Right kidney (tissue), 1 donor: ENCODE measurements at regions not wholly inside any gene's neighbourhood (a gene's known extent, or its start where the extent isn't known, plus 50 kb on each side); places are given as distances from the start of the nearest gene placed in this dataset.
"Not testable (repeated sequence)": the region's sequence is repeated elsewhere in the genome, so short reads cannot be mapped to it uniquely, and the experiment has no call there.

Experiments
- DNase-seq: peaks from one replicate; pipeline ENCODE4 v3.0.0-alpha.2; 2016

DNA sequence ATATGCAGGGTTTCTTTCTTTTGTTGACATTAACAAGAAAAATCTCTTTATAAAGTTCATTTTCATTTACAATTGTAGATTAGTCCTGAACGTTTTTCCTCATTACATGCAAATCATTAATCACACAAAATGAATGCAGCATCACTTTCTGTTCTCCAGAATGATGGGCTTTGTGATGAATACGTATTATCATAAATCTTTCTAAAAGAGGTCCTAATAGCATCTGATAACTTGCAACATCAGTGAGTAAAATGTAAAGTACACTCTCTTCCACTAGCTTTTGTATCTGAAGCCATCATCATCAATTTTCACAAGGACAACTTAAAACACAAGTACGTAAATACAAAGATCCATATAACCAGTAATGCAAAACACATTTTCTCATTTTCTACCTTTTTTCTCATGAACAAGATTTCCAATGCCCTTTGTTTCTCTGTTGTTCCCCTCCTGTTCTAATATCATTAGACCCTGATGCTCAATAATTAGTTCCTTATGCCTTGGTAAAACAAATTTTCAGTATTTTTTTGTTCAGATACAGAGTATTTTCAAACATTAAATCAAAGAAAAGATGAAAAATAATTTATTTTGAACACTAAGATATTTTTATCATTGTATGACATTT lies 437.4 kb upstream of the MIR17HG start:
- DNase-seq, result no peak

DNA sequence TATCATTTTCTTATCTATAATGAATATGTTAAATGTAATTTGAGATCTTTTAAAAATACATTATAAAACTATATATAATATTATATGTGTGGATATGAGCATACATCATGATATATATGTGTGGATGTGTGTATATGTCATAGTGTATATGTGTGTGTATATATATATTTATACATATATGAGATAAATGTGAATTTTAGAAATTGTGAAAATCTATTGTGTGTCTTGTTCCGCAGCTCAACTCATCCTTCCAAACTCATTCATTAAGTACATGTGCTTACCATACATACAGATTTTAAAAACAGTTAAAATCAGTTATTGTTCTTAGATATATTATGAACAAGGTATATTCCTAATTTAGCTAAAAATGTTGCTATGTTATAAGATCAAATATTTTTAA lies 435.2 kb upstream of the MIR17HG start:
- DNase-seq, result no peak

DNA sequence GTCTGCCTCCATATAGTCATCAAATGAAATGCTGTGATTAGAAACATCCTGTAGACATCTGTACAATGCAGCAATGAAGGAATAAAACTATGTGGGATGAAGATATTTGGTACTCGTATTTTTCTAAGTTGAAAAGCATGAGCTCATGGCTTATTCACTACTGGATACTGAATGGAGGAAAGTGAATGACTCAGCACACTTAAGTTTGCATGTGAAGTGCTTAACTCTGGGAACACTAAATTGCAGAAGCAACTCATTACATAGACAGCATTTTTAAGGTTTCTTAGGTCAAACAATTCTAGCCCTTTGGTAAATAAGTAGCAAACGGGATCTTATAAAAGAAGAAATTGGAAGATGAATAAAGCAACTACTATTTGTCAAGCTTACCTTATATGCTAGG lies 429.0 kb upstream of the MIR17HG start:
- no peak for DNase-seq

DNA sequence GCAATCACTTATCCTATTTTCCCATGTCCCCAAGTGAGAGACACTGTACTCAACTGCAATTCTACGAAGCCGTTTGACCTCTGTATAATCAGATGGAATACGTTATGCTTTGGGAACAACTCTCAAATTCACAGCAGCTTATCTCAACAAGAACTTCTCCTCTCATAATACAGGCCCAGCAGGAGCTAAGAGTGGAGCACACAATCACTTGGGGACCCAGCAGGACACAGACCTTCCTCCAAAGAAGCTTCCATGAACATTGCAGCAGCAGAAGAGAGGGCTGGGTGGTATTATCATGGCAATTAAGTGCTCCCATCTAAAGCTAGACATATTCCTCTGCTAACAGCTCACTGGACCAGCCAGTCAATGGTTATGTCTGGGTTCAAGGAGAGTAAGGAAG lies 428.3 kb upstream of the MIR17HG start:
- no peak for DNase-seq

DNA sequence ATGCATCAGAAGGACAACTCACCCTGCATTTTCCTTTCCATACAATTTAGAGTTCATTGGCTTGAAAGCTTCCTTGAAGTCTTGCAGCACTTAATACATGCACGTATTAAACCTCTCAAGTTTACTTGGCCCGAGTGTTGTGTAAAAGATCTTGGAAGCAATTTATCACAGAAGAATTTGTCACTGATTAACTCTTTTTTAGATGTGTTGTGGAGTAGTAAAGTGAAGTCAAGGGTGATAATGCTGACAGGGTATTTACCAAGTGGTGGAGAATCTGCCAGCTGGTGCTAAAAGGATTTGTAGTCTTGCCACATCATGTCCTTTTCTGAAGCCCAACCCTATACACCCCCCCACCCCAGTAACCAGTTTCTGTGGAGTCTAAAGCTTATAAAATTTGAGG lies 421.0 kb upstream of the MIR17HG start:
- DNase-seq, result no peak

DNA sequence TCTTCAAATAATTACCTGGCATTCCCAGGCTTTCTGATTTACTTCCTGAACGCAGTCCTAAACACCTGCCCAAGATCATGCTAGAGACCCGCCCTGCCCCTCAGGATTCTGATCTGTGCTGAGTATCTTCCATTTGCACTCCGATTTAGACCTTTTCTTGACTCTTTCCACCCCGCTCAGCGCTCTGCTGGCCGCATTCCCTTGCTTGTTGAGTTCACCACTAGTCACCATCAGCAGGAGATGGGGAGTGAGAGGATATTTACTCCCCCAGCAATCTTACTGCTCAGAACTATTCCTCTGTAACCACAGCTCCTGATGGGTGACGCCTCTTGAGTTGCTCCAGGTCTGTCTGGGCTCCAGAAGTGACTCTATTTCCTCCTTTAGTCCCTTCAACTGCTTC lies 419.4 kb upstream of the MIR17HG start:
- no peak for DNase-seq

DNA sequence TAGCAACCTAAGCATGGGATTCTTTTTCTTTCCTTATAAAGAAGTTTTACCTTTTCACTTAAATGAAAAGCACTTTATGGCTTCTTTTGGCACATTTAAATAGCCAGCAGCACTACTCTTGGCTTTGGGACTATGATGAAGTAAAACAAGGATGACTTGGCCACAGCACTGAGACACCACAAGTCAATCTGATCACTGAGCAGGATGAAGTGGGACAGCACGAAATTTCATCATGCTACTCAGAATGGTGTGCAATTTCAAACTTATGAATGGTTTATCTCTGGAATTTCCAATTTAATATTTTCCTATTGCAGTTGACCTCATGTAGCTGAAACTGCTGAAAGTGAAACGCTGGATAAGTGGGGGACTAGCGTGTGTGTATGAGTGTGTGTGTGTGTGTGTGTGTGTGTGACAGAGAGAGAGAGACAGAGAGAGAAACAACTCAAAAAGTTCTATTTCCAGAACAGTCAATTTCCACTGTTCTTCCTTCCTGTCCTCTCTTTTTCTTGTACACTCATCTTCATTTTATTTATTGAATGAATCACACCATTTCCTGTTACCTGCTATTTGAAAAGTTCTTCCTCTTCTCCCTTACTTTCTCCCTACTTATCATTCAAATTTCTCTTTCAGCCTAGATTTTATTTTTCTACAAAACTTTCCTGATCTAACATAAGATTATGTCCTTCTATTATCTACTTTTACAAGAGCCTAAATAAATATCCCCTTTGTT lies 414.2 kb upstream of the MIR17HG start:
- DNase-seq, result no peak

DNA sequence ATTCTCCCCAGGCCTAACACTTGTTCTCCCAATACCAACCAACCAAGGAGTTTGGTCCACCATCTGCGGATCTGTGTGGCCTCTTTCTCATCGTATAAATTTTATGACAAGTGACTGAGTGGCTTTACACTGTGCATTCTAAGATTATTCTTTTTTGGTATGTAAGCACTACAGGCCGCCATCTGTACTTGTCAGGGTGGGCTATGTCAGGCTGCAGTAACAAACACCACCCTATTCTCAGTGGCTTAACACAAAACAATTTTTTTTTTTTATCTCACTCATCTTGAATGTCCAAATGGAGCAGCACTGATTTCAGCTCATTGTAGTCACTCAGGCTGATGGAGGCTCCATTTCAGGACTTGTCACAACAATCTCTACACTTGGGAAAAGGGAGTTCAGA lies 412.7 kb upstream of the MIR17HG start:
- DNase-seq, result no peak

DNA sequence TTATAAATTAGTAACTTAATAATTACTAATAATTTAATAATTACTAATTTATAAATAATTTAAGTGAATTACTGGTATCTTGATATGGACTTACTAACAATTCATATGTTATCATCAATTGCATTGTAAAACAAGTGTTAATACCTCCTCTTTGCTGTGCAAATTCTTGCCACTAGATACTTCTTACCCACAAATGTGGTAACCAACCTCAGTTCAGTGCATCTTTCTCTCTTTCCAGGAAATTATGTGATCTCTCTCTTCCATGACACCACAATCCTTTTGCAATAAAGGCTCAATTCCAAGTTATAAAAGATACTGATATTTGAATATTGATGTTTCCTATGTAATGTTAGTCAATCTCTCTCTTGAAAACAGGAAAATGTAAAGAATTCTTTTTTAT lies 408.6 kb upstream of the MIR17HG start:
- DNase-seq, result no peak

DNA sequence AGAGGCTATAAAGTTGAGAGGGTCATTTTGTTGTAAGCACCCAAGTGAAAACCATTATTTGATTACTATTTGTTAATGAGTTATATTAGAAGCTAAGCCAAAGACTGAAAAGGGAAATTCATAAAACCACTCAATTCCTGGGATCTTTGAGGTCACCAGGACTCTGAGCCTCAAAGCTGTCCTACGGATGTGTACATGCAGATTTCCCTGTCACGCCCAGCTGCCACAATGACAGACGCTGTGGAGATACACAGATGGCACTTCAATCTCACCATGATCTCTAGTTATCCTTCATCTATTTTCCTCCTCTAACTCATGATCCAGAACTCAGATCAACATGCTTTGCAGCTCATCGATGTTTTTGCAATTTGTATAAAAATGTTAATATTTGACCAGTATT lies 403.5 kb upstream of the MIR17HG start:
- DNase-seq, result no peak

DNA sequence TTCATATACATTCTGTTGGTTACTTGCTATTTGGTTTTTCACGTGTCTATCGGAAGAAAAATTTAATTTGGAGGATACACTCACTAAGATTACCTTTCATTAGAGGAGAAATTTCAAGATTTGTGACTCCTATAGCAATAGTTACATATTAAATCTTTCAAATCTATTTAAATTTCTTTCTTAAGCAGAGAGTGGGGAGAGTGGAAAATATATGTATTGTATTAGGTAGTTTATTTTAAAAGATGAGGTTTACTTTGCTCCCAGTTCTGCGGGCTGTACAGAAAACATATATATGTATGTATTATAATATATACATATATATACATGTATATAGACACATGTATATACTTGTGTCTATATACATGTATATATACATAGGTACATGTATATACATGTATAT lies 402.3 kb upstream of the MIR17HG start:
- DNase-seq, result not testable (repeated sequence)

DNA sequence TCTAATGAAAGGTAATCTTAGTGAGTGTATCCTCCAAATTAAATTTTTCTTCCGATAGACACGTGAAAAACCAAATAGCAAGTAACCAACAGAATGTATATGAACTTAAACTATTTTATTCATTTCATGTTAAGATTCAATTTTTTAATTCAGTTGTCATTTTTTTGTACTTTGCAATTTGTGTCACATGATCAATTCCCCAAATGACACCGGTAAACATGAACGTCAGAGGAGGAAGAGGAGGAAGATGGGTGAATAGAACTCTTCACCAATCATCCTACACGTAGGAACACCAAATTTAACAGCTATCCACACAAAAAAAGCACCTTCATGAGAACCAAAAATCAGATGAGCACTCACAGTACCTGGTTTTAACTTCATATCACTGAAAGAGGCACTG lies 401.4 kb upstream of the MIR17HG start:
- DNase-seq, result not testable (repeated sequence)

DNA sequence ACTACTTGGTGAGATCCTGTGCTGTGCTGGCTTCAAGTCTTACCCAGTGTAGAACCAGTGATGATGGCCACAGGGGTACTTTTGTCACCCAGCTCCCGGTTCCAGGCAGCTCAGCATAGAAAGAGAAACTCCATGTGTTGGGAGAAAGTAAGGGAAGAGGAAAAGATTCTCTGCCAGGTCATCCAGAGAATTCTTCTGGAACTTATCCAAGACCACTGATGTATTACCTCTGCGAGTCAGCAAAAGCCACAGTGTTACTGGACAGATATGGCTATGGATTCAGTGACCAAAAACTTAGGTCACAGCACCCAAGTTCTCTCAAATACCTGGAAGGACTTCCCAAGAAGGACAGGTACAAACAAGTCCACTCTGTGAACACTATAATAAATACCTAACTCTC lies 399.5 kb upstream of the MIR17HG start:
- DNase-seq, result no peak

DNA sequence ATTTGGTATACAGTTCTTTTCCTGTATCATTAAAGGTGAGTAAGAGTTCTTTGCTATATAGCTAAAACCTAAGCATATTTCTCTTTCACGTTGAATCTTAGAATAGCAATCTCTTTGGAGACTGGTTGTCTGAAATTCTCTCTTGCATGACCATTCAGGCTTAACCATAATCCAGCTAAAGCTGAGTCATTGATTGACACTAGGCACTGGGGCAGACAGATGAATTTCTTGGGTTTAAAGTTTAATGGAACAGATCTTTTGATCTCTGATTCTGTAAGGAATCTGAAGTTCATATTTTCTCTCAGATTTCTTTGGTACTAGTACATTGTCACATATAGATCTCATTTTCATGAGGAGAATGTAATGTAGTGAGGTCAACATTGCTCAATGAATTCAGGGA lies 397.3 kb upstream of the MIR17HG start:
- DNase-seq, result no peak

DNA sequence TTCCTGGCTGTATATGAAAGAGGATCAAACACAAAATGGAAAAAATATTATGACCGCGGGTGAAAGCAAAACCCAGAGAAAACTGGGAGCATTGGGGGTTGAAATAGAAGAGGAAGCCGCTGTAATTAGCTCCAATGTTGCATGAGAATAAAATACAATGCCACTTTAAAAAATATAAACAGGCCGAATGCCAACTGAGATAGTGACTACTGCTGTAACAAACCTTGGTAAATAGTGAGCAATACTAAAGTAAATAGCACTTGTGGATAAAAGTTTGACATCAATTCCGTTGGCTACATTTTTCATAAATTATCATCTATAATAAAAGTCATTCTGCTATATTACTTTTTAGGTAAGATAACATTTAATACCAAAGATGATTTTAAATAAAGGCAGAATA lies 395.8 kb upstream of the MIR17HG start:
- DNase-seq, result no peak

DNA sequence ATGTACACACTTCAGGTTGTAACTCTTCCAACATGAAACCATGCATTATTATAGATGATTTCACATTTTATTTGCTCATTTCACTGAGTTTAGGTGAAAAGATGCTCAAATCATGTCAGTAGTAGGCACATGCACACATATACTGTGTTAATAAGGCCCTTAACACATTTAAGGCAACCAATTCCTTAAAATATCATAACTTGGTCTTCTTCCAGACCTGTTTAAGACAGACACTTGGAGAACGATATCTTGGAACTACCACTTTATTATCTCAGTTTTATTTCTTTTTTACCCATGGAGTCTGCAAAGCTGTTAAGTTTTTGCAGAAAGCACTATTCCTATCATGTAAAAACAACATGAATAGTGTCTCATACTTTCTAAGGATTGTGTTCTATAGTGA lies 395.2 kb upstream of the MIR17HG start:
- DNase-seq, result no peak

DNA sequence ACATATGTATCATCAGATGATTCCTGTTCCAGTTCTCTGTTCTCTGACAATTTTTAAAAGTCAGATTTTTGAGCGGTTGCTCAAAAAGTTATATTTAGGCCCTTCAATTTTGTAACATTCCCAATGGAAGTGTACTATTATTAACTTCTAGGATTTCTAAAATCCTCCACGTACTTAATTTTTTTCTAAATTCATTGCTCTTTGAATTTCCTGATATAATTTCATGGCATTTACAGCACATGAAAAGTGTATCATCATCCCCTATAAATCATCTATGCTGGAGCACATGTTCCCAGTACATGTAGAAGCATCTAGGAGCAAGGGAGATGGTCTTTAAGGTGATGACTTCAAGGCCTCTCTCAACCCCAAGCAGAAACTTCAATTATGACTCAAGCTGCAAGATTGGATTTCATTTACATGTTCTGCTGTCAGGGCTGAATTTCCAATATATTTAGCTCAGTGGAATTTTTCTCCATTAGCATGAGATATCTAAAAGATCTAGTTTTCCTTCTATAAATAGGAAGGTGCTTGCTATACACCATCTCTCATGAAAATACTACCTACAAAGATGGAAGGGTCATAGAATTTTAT lies 392.8 kb upstream of the MIR17HG start:
- no peak for DNase-seq

DNA sequence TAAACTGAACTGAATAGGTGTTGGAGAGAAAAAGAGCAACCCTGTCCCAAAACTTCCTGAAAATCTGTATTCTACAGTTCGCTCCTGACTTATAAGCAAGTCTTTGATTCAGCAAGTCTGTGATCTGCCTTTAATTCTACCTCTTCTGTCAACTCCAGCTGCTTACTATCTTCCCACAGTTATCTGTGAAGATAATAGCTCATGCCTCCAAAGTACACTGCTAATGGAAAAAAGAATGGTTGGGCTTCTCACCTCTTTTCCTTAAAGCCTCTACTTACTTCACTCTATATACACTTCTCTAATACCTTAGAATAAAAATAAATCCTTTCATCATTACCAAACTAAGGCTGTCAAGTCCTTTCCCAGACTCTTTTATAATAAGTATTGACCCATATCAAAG lies 391.5 kb upstream of the MIR17HG start:
- DNase-seq, result no peak

DNA sequence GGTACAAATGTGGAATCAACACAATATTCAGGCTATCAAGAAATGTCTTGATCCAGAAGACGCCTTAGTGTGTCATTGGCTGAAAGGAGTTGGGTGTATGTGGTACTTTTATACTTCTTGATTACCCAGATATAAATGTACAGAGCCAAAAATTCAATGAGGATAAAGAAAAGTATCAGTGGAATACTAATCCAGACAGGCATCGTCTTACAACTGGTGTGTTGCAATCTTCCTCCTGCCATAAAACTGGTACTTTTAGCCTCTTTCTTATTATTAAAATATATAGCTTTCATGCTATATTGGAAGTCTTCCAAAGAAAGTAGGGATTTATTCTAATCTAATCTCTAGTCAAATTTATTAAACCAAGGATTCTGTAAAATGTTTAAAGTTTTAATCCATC lies 388.6 kb upstream of the MIR17HG start:
- DNase-seq, result no peak

DNA sequence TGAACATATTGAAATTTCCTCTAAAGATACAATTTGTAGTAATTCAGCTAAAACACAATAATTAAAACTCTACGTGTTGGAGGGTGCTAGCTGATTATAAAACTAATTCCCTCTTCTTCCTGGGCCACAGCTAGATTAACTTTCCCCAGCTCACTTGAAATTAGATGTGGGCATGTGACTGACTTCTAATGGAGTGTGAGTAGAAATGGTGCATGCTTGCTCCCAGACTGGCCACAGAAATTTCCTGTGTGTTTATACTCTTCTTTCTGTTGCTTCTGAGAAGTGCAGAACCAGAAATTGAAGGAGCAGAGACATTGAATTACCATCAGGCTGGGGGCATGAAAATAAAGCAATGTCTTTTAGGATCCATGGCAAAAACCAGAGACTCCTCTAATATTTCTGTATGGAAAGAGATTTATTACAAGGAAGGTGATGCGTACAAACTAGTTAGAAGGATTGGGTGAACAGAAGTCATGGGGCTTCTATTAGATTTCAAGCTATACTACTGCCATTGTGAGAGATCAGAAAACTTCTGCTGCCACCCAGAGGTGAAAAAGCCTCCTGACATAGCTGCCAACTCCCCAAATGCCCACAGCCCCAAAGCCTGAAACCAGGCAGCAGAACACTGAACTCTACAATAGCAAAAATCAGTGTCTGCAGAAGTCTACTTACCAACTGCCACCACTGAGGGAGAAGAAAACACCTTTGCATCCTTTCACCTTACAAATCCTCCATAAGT lies 379.2 kb upstream of the MIR17HG start:
- DNase-seq, result no peak

DNA sequence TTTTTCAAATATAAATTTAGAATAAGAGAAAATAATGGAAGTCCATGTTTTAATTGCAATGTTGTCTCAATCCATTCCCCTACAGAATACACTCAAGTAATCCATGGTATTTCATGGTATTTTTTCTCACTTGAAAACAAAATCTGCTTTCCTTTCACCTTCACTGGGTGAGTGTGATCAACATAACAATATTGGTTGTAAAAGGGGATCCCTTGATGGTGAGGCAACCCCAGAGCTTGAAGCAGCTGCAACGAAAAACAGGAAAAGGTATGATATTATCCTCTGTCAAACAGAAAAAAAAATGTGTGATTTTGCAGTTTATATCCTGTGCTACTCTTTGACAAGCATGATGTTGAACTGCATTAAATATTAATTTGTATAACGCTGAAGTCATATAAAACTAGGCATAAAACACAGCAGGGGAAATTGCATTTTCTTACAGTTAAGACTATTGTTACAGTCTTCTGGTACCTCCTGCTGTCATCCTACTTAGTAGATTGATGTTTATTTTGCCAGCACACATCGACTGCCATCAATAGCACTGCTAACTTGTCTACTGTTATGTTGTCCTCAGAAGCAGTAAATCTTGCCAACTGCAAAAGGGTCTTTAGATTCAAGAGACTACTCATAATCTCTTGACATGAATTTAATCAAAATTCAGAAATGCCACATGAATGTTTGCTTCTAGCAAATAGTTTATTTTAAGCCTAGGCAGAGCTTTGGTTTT lies 373.1 kb upstream of the MIR17HG start:
- DNase-seq, result no peak

DNA sequence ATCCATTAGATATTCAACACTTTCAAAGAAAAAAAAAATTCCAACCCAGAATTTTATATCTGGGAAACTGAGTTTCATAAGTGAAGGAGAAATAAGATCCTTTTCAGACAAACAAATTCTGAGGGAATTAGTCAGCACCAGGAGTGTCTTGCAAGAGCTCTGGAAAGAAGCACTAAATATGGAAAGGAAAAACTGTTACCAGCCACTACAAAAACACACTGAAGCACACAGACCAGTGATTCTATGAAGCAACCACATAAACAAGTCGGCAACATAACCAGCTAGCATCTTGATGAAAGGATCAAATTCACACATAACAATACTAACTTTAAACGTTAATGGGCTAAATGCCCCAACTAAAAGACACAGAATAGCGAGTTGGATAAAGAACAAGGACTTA lies 368.4 kb upstream of the MIR17HG start:
- no peak for DNase-seq

DNA sequence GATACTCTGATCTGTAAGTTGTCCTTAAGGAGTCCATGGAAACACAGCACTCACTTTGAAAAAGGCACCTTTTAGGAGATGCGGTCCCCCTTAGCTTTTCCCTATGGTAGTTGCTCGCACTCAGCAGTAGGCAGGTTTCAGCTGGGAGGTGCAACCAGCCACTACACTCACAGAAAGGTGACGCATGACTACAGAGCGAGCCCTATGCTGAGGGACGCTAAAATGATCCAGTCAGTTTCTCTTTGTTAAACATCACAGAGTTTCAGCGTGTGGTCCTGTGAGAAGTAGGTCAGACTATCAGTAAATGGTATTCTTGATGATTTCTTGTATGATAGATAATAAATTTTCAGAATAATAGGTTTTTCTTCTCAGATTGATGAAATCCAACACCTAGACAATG lies 362.7 kb upstream of the MIR17HG start:
- DNase-seq, result no peak
